Kidney (tissue), 13 donors: ENCODE measurements at regions not wholly inside any gene's neighbourhood (a gene's known extent, or its start where the extent isn't known, plus 50 kb on each side); places are given as distances from the start of the nearest gene placed in this dataset.

Experiments
- DNase-seq, 5 donors: peaks; one replicate each; pipeline ENCODE4 v3.0.0-alpha.2; 2013 to 2020
- FAIRE-seq: peaks from 2 replicates; lab custom pipeline; 2012; peaks lifted over from hg19 to GRCh38; lab: Jason Lieb, UNC
- H3K27ac ChIP-seq, 2 donors: one replicate each; pipeline ENCODE4 v1.7.0; 2013; ENCODE audit warnings: low read depth in 2 of 2, low read length in 2 of 2, inconsistent platforms in 1 of 2
- H3K27me3 ChIP-seq: one replicate; pipeline ENCODE4 v1.7.1; 2013; ENCODE audit warnings: low read length, inconsistent platforms; ENCODE audit not compliant: control insufficient read depth, insufficient read depth
- H3K36me3 ChIP-seq, 3 donors: one replicate each; pipeline versions ENCODE4 v1.7.0 to v1.7.1; 2013; ENCODE audit warnings: low read length in 3 of 3, control low read depth in 1 of 3, inconsistent platforms in 1 of 3; ENCODE audit not compliant: insufficient read depth in 3 of 3, control insufficient read depth in 2 of 3
- H3K4me1 ChIP-seq, 3 donors: one replicate each; pipeline versions ENCODE4 v1.7.0 to v1.7.1; 2013; ENCODE audit warnings: low read length in 3 of 3, inconsistent platforms in 1 of 3, low read depth in 1 of 3; ENCODE audit not compliant: control insufficient read depth in 2 of 3, insufficient read depth in 2 of 3
- H3K4me3 ChIP-seq, 3 donors: one replicate each; pipeline versions ENCODE4 v1.7.0 to v1.8.1; 2013; ENCODE audit warnings: low read length in 3 of 3, control low read depth in 1 of 3, inconsistent platforms in 1 of 3
- H3K9ac ChIP-seq, 3 donors: one replicate each; pipeline versions ENCODE4 v1.7.0 to v1.7.1; 2013; ENCODE audit warnings: low read length in 3 of 3, control low read depth in 1 of 3, inconsistent platforms in 1 of 3
- H3K9me3 ChIP-seq, 3 donors: one replicate each; pipeline versions ENCODE4 v1.7.0 to v1.7.1; 2013; ENCODE audit warnings: low read length in 3 of 3, control low read depth in 1 of 3, inconsistent platforms in 1 of 3; ENCODE audit not compliant: control insufficient read depth in 2 of 3, insufficient read depth in 1 of 3
- CTCF ChIP-seq: IDR thresholded peaks from 3 replicates; pipeline ENCODE4 v1.5.1; 2012; ENCODE audit warnings: mild to moderate bottlenecking, moderate library complexity, borderline replicate concordance; ENCODE audit not compliant: insufficient read depth; ENCODE audit errors: extremely low read depth
- intact Hi-C: fragments of 100-400 bp; cut with DNase I; formaldehyde crosslinking; loops from one replicate; pipeline ENCODE4 v1.11.1; 2022
- donor health status: control.
- donor health status: control.
- donor health status: control.
- donor health status: control.
- donor health status: control.
- donor health status: DM: yes; HTN: yes; CAD: no.
- donor health status: Normal renal cell carcinoma (clear cell type).

DNA sequence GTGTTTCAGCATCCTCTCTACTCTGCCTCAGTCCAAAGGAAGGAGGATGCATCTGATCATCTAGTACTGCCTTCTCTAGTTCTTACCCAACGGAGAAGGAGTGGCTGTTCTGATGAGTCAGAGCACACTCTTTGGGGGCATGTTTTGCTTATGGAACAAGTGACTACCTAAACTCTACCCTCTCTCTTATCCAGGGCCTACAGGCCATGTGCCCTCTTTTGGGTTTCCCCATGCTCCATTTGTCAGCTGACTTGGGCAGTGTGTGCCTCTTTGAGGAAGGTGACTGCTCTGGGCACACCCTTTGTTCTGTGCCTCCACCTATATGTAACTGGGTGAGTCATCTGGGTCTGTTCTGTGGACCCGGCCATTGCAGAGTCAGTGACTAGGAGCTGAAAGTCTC is 89.6 kb upstream of the BNC2 start:
- Histone ChIP-seq H3K4me1 (no peaks in the 10 kb centered on the region), H3K9ac (no peak overlapping the region), H3K36me3 (no peaks in the 10 kb centered on the region), H3K27me3 (no peaks in the 10 kb centered on the region), H3K4me3 (no peak overlapping the region), H3K27ac (no peak overlapping the region), H3K9me3 (peaks cover 0 to 5% (median 0%) of the 10 kb centered on the region in 3 donors)
- DNase-seq (no peak), FAIRE-seq (no peak)
- no peak for TF ChIP-seq CTCF
- intact Hi-C loops: no loop called here

- intact Hi-C loops: no loop called here
- FAIRE-seq (no peak), DNase-seq (no peak)
- no peaks in the 10 kb centered on the region for H3K27me3 ChIP-seq
- H3K4me1 ChIP-seq: no peaks in the 10 kb centered on the region
- no peak overlapping the region for H3K9ac ChIP-seq
- no peaks in the 10 kb centered on the region for H3K36me3 ChIP-seq
- no peak overlapping the region for H3K27ac ChIP-seq
- no peak overlapping the region for H3K4me3 ChIP-seq
- TF ChIP-seq CTCF: no peak
- H3K9me3 ChIP-seq: peaks cover 0 to 5% (median 0%) of the 10 kb centered on the region in 3 donors
These were observed 88.9 kb upstream of the BNC2 start for GRCh38 chr9:16959391-16959790.

- H3K27me3 ChIP-seq: no peaks in the 10 kb centered on the region
- no peak overlapping the region for H3K27ac ChIP-seq
- H3K9me3 ChIP-seq: no peaks in the 10 kb centered on the region
- intact Hi-C loops: no loop called here
- H3K36me3 ChIP-seq: no peaks in the 10 kb centered on the region
- FAIRE-seq (no peak), DNase-seq (peak in 3 of 5 donors; percentile 20 to 85 (median 78))
- TF ChIP-seq CTCF: no peak
- H3K9ac ChIP-seq: no peak overlapping the region
- no peaks in the 10 kb centered on the region for H3K4me1 ChIP-seq
- H3K4me3 ChIP-seq: no peak overlapping the region
These were observed 83.6 kb upstream of the BNC2 start for GRCh38 chr9:16954040-16954439.

DNA sequence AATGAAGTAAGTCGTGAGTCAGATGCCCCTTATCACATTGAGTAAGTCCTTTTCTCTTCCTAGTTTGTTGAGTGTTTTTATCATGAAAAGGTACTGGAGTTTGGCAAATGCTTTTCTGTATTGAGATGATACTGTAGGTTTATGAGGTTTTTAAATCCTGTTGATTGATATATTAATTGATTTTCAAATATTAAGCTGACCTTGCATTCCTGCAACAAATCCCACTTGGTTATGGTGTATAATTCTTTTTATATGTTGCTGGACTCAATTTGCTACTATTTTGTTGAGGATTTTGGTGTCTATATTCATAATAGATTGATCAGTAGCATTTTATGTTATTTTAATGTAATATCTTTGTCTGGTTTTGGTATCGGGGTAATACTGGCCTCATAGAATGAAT is 81.0 kb upstream of the BNC2 start:
- H3K9me3 ChIP-seq: no peaks in the 10 kb centered on the region
- H3K27me3 ChIP-seq: no peaks in the 10 kb centered on the region
- no peak for TF ChIP-seq CTCF
- no peak overlapping the region for H3K27ac ChIP-seq
- no peak overlapping the region for H3K9ac ChIP-seq
- FAIRE-seq (no peak), DNase-seq (no peak)
- H3K4me1 ChIP-seq: no peaks in the 10 kb centered on the region
- no peak overlapping the region for H3K4me3 ChIP-seq
- H3K36me3 ChIP-seq: no peaks in the 10 kb centered on the region
- intact Hi-C loops: no loop called here
